Chondrocyte (in vitro differentiated cells): ENCODE measurements at regions not wholly inside any gene's neighbourhood (a gene's known extent, or its start where the extent isn't known, plus 50 kb on each side); places are given as distances from the start of the nearest gene placed in this dataset.

Source experiments
- DNase-seq: peaks from one replicate; pipeline ENCODE4 v3.0.0; 2021; ENCODE audit warnings: mixed read lengths, low spot score
- H3K27ac Mint-ChIP-seq: one replicate; pipeline ENCODE4 v1.8.0; 2021; ENCODE audit warnings: mild to moderate bottlenecking, moderate library complexity, mixed read lengths; ENCODE audit not compliant: unreplicated experiment
- H3K27me3 Mint-ChIP-seq: 2 replicates; pipeline ENCODE4 v1.8.0; 2021; ENCODE audit warnings: low read depth, mixed read lengths
- H3K36me3 Mint-ChIP-seq: 2 replicates; pipeline ENCODE4 v1.8.0; 2021; ENCODE audit warnings: low read depth, mixed read lengths
- H3K4me1 Mint-ChIP-seq: 2 replicates; pipeline ENCODE4 v1.8.0; 2021; ENCODE audit warnings: low read depth, mild to moderate bottlenecking, mixed read lengths
- H3K4me3 Mint-ChIP-seq: one replicate; pipeline ENCODE4 v1.8.0; 2021; ENCODE audit warnings: mild to moderate bottlenecking, moderate library complexity, mixed read lengths; ENCODE audit not compliant: unreplicated experiment
- H3K9me3 Mint-ChIP-seq: 2 replicates; pipeline ENCODE4 v1.8.0; 2021; ENCODE audit warnings: low read depth, mixed read lengths
- CTCF ChIP-seq: fragments of 200-600 bp; sonication (generic); IDR thresholded peaks from 2 replicates; pipeline ENCODE4 v1.5.0; 2021; ENCODE audit warnings: antibody characterized with exemption, mild to moderate bottlenecking, moderate library complexity

GRCh38 chr4:43867908-43868307, 580.7 kb downstream of the KCTD8 start:
- H3K27ac Mint-ChIP-seq = no peak overlapping the region
- peaks cover 29% of the 10 kb centered on the region for H3K9me3 Mint-ChIP-seq
- H3K36me3 Mint-ChIP-seq = no peaks in the 10 kb centered on the region
- DNase-seq = no peak
- H3K4me1 Mint-ChIP-seq = no peaks in the 10 kb centered on the region
- no peak overlapping the region for H3K4me3 Mint-ChIP-seq
- H3K27me3 Mint-ChIP-seq = peaks cover 2% of the 10 kb centered on the region
- no peak for TF ChIP-seq CTCF

DNA sequence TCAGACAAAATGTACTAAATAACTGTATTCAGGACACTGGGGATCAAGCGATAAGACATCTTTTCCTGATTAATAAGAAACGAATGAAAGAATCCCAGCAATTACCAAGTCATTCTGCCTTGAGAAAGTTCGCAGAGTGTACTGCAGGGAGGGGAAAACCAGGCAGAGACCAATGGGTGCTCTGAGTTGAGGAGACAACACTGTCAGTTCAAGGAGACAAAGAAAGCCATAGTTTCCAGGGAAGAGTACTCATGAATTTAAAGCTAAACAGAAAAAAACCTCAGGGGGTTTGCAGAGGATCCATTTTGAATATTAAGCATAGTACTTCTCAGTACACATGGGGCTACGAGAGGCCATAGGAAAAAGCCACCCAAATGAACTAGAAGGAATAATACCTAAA, 573.0 kb downstream of the KCTD8 start:
- DNase-seq = no peak
- TF ChIP-seq CTCF = no peak
- H3K27ac Mint-ChIP-seq = no peak overlapping the region
- H3K9me3 Mint-ChIP-seq = peaks cover 16% of the 10 kb centered on the region
- no peaks in the 10 kb centered on the region for H3K36me3 Mint-ChIP-seq
- H3K4me1 Mint-ChIP-seq = no peaks in the 10 kb centered on the region
- H3K4me3 Mint-ChIP-seq = no peak overlapping the region
- no peaks in the 10 kb centered on the region for H3K27me3 Mint-ChIP-seq

DNA sequence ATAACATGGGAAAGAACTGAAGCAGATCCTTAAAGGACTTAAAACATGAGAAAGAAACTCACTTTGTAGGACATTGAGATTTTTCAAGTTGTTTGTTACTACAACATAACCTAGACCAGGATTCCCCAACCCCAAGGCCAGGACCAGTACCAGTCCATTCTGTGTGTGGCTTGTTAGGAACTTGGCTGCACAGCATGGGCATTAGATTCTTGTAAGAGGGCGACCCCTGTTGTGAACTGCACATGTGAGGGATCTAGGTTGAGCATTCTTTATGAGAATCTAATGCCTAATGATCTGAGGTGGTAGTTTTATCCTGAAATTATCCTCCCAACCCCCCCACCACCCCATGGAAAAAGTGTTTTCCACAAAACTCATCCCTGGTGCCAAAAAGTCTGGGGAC, 566.1 kb downstream of the KCTD8 start:
- Mint-ChIP-seq H3K4me1 (no peaks in the 10 kb centered on the region), H3K27ac (no peak overlapping the region), H3K9me3 (no peaks in the 10 kb centered on the region), H3K4me3 (no peak overlapping the region), H3K27me3 (peaks cover 1% of the 10 kb centered on the region), H3K36me3 (no peaks in the 10 kb centered on the region)
- TF ChIP-seq CTCF = no peak
- no peak for DNase-seq

DNA sequence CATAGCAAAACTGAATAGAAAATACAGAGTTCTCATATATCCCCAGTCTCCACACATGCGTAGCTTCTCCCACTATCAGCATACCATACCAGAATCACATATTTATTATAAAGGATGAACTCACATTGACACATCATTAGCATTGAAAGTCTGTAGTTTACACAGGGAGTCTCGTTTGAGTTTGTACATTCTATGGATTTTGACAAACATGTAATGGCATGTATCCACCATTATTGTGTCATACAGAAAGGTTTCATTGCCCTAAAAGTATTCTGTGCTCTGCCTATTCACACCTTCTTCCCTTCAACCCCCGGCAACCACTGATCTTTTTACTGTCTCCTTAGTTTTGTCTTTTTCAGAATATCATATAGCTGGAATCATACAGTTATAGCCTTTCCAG, 562.4 kb downstream of the KCTD8 start:
- Mint-ChIP-seq H3K4me3 (no peak overlapping the region), H3K4me1 (no peaks in the 10 kb centered on the region), H3K27me3 (peaks cover 1% of the 10 kb centered on the region), H3K36me3 (no peaks in the 10 kb centered on the region), H3K9me3 (peaks cover 3% of the 10 kb centered on the region), H3K27ac (no peak overlapping the region)
- TF ChIP-seq CTCF = no peak
- no peak for DNase-seq

- Mint-ChIP-seq H3K27ac (no peak overlapping the region), H3K9me3 (peaks cover 19% of the 10 kb centered on the region), H3K4me3 (no peak overlapping the region), H3K4me1 (no peaks in the 10 kb centered on the region), H3K36me3 (no peaks in the 10 kb centered on the region), H3K27me3 (no peaks in the 10 kb centered on the region)
- DNase-seq = no peak
- no peak for TF ChIP-seq CTCF
Measured at GRCh38 chr4:43898836-43899235, 549.8 kb downstream of the KCTD8 start.
